Ovary (tissue), 7 donors: ENCODE measurements at regions not wholly inside any gene's neighbourhood (a gene's known extent, or its start where the extent isn't known, plus 50 kb on each side); places are given as distances from the start of the nearest gene placed in this dataset.

ENCODE experiments used
- DNase-seq, 5 donors: peaks; one replicate each; pipeline ENCODE4 v3.0.0-alpha.2; 2019 to 2020
- H3K27ac ChIP-seq, 2 donors: fragments of 200-600 bp; one replicate each; pipeline versions ENCODE4 v1.5.1 to v1.8.0; 2019 to 2022
- H3K27me3 ChIP-seq: fragments of 200-600 bp; one replicate; pipeline ENCODE4 v1.8.0; 2022
- H3K36me3 ChIP-seq: fragments of 200-600 bp; sonication (generic); one replicate; pipeline ENCODE4 v1.5.1; 2019
- H3K4me1 ChIP-seq: one replicate; pipeline ENCODE4 v1.8.1; 2013; ENCODE audit warnings: mild to moderate bottlenecking, moderate library complexity; ENCODE audit not compliant: insufficient read depth
- H3K4me3 ChIP-seq: fragments of 200-600 bp; sonication (generic); one replicate; pipeline ENCODE4 v1.5.1; 2017
- H3K9me3 ChIP-seq, 2 donors: fragments of 200-600 bp in 1 of 2; sonication (generic) in 1 of 2; one replicate each; pipeline versions ENCODE4 v1.5.1 to v1.8.1; 2013 to 2019; ENCODE audit warnings: mild to moderate bottlenecking in 1 of 2, moderate library complexity in 1 of 2
- EP300 ChIP-seq: sonication (generic); formaldehyde crosslinking; IDR thresholded peaks from one replicate; pipeline ENCODE4 v1.6.1; 2017; ENCODE audit warnings: antibody characterized with exemption
- POLR2A ChIP-seq: fragments of 450-650 bp; IDR thresholded peaks from one replicate; pipeline ENCODE4 v1.6.1; 2017; ENCODE audit warnings: antibody characterized with exemption, mild to moderate bottlenecking, moderate library complexity
- WGBS, 3 donors: extraction: QIAGEN DNeasy Blood & Tissue Kit in 1 of 3; methylation state at CpG; one replicate each; pipeline versions ENCODE4 v1.1.5 to v1.1.7; 2013 to 2017; 5-methylcytosine and 5-hydroxymethylcytosine counted together
- intact Hi-C, 4 donors: fragments of 100-400 bp; cut with DNase I; formaldehyde crosslinking; loops; one replicate each; pipeline versions ENCODE4 v1.11.0 to v1.15.1; 2022 to 2023
- TF ChIP-seq, protein P1 (sequence below), 3 donors: fragments of 450-650 bp in 2 of 3; fragments of 200-600 bp in 1 of 3; IDR thresholded peaks; one replicate each; pipeline versions ENCODE4 v1.5.1 to v1.8.0; 2016 to 2022; ENCODE audit warnings: antibody characterized with exemption in 3 of 3, mild to moderate bottlenecking in 1 of 3
- donor health status: DM: no; HTN: no; CAD: no; lungs with moderate emphysema.
- donor health status: DM: no; HTN: no; CAD: no.
- donor health status: Bipolar disorder and iron deficiency.
- donor health status: DM: no; HTN: no; CAD: no.
- donor health status: DM: yes; HTN: yes; CAD: no.

DNA sequence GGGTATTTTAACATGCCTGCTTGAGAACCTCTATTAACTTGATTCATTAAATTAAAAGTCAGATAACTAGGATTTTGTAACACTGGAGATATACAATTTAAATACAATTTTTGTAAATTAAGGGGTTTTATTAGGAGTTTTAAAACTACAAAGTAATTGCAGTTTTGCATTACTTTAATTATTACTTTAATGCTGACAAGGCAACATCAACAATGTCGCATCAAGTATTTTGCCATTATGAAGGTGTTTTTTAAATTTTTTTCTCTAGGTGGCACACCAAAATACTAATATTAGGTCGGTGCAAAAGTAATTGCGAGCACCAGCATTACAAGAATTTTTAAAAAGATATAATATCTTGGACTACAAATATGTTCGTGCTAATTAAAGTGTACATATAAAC, 513.4 kb downstream of the ANKRD7 start:
- no peak overlapping the region for H3K4me3 ChIP-seq
- intact Hi-C loops: loop anchor here in 1 of 4 donors (5.0 kb wide), 1 partner anchor 1056 kb away; no protein-coding TSS in a partner anchor
- H3K9me3 ChIP-seq: no peaks in the 10 kb centered on the region
- no peaks in the 10 kb centered on the region for H3K4me1 ChIP-seq
- TF ChIP-seq, protein P1, sequence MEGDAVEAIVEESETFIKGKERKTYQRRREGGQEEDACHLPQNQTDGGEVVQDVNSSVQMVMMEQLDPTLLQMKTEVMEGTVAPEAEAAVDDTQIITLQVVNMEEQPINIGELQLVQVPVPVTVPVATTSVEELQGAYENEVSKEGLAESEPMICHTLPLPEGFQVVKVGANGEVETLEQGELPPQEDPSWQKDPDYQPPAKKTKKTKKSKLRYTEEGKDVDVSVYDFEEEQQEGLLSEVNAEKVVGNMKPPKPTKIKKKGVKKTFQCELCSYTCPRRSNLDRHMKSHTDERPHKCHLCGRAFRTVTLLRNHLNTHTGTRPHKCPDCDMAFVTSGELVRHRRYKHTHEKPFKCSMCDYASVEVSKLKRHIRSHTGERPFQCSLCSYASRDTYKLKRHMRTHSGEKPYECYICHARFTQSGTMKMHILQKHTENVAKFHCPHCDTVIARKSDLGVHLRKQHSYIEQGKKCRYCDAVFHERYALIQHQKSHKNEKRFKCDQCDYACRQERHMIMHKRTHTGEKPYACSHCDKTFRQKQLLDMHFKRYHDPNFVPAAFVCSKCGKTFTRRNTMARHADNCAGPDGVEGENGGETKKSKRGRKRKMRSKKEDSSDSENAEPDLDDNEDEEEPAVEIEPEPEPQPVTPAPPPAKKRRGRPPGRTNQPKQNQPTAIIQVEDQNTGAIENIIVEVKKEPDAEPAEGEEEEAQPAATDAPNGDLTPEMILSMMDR (IDR thresholded peaks at IDR 0.05): no peak
- TF ChIP-seq EP300 (no peak), POLR2A (no peak)
- no peaks in the 10 kb centered on the region for H3K27me3 ChIP-seq
- H3K36me3 ChIP-seq: no peaks in the 10 kb centered on the region
- WGBS, 3 donors: 52 to 77% (median 59%) methylated on average over 4 of the region's 4 CpGs
- no peak overlapping the region for H3K27ac ChIP-seq
- no peak for DNase-seq

DNA sequence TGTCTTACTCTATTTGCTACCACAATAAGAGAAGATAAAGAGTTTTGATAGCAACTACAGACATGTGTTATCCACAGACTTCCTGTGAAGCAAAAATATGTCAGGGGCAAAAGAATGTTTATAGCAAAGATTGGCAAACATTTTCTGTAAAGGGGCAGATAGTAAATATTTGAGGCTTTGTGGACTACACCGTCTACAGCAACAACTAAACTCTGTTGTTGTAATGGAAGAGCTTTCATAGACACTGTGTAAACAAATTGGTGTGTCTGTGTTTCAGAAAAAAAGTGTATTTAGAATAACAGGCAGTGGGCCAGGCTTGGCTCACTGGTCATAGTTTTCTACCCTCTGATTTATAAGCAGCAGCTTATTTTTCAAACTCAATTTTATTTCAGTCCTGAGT, 521.4 kb downstream of the ANKRD7 start:
- H3K27ac ChIP-seq: no peak overlapping the region
- intact Hi-C loops: no loop called here
- no peaks in the 10 kb centered on the region for H3K9me3 ChIP-seq
- H3K27me3 ChIP-seq: no peaks in the 10 kb centered on the region
- DNase-seq: no peak
- H3K4me3 ChIP-seq: no peak overlapping the region
- no peaks in the 10 kb centered on the region for H3K4me1 ChIP-seq
- TF ChIP-seq, protein P1 (IDR thresholded peaks at IDR 0.05): no peak
- TF ChIP-seq EP300 (no peak), POLR2A (no peak)
- 0 to 17% (median 1%) methylated on average over 1 of the region's 1 CpG for WGBS, 3 donors
- H3K36me3 ChIP-seq: no peaks in the 10 kb centered on the region

DNA sequence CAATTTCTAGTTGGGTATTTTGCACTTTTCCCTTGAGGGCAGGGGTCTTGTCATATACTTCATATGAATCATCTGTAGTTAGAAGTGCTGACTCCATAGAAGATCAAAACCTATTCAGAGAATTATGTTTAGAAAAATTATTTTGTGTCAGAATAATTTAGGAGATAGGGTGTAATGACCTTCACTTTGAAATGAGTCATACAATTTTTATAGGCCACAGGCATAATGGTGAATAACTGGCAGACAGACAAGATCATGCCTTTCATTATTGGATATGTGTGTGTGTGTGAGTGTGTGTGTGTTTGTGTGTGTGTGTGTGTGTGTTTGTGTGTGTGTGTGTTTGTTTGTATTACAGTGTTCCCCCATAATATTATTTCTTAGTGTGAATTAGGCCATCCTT, 523.0 kb downstream of the ANKRD7 start:
- Histone ChIP-seq H3K36me3 (no peaks in the 10 kb centered on the region), H3K27me3 (no peaks in the 10 kb centered on the region), H3K4me3 (no peak overlapping the region), H3K9me3 (no peaks in the 10 kb centered on the region), H3K27ac (no peak overlapping the region), H3K4me1 (no peaks in the 10 kb centered on the region)
- no peak for DNase-seq
- intact Hi-C loops: no loop called here
- TF ChIP-seq EP300: no peak
- no peak for TF ChIP-seq POLR2A
- TF ChIP-seq, protein P1 (IDR thresholded peaks at IDR 0.05): no peak

DNA sequence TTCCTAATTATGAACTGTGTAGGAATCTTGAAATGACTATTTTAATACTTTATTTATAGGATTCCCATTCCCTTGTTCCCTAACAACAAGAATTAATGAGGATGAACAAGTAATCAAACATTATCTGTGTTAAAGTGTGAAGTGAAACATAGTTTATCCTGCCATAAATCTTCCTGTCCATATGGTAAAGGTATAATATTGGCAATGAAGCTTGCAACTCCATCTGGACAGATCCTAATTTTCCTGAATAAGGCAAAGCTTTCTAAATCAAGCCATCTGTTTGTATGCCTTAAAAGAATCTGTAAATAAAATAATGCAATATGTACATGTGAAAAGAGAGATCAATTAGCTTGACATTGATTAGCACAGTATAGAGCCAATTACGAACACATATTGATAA, 529.0 kb downstream of the ANKRD7 start:
- no peak overlapping the region for H3K4me3 ChIP-seq
- intact Hi-C loops: no loop called here
- no peaks in the 10 kb centered on the region for H3K9me3 ChIP-seq
- H3K4me1 ChIP-seq: no peaks in the 10 kb centered on the region
- WGBS, 3 donors: 91 to 99% (median 98%) methylated on average over 1 of the region's 1 CpG
- H3K27me3 ChIP-seq: no peaks in the 10 kb centered on the region
- no peak for DNase-seq
- no peak overlapping the region for H3K27ac ChIP-seq
- H3K36me3 ChIP-seq: no peaks in the 10 kb centered on the region
- TF ChIP-seq POLR2A: no peak
- TF ChIP-seq EP300: no peak
- TF ChIP-seq, protein P1 (IDR thresholded peaks at IDR 0.05): no peak

DNA sequence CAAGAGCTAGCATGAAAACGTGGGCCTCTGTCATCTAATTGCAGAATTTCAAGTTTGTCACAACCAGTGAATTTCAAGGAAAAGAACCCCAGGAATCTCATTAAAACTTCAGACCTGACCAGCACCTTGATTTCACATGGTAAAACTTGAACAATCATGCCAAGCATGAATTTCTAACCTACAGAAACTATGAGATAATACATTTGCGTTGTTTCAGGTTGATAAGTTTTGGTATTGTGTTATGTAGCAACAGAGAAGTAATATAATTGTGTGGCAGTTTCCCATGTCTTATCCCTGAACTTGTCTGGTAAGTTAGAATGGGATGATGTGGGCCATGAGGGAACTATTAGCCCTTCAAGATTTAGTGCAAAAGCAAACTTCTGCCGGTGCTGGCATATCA, 530.1 kb downstream of the ANKRD7 start:
- intact Hi-C loops: no loop called here
- WGBS, 3 donors: 85 to 88% (median 87%) methylated on average over 3 of the region's 3 CpGs
- Histone ChIP-seq H3K4me1 (no peaks in the 10 kb centered on the region), H3K4me3 (no peak overlapping the region), H3K27ac (no peak overlapping the region), H3K36me3 (no peaks in the 10 kb centered on the region), H3K9me3 (no peaks in the 10 kb centered on the region), H3K27me3 (no peaks in the 10 kb centered on the region)
- DNase-seq: no peak
- TF ChIP-seq POLR2A (no peak), EP300 (no peak)
- TF ChIP-seq, protein P1 (IDR thresholded peaks at IDR 0.05): no peak
